Hematopoietic multipotent progenitor cell treated with erythropoietin and hydrocortisone succinate and interleukin-3 and kit ligand, for 8 days (in vitro differentiated cells): ENCODE measurements at regions not wholly inside any gene's neighbourhood (a gene's known extent, or its start where the extent isn't known, plus 50 kb on each side); places are given as distances from the start of the nearest gene placed in this dataset.
A peak's percentile ranks its signal among the peaks of the same experiment; 100 is the strongest.
"Not testable (repeated sequence)": the region's sequence is repeated elsewhere in the genome, so short reads cannot be mapped to it uniquely, and the experiment has no call there.

Experiments used
- DNase-seq: peaks from one replicate; pipeline ENCODE4 v3.0.0-alpha.2; 2015

- no peak for DNase-seq
These were observed 200.3 kb upstream of the SLC39A10 start for GRCh38 chr2:195456771-195457170.

GRCh38 chr2:195451160-195451559 is 205.9 kb upstream of the SLC39A10 start:
- no peak for DNase-seq

GRCh38 chr2:195450552-195451113 is 206.4 kb upstream of the SLC39A10 start:
- no peak for DNase-seq

GRCh38 chr2:195447323-195447975 is 209.6 kb upstream of the SLC39A10 start:
- DNase-seq, result no peak

GRCh38 chr2:195445639-195446038 is 211.4 kb upstream of the SLC39A10 start:
- DNase-seq, result no peak

GRCh38 chr2:195443926-195444325 is 213.1 kb upstream of the SLC39A10 start:
- DNase-seq, result no peak

- no peak for DNase-seq
These were observed 214.4 kb upstream of the SLC39A10 start for GRCh38 chr2:195442458-195443175.

GRCh38 chr2:195438692-195439091 is 218.3 kb upstream of the SLC39A10 start:
- no peak for DNase-seq

- no peak for DNase-seq
These were observed 219.5 kb upstream of the SLC39A10 start for GRCh38 chr2:195437521-195437920.

GRCh38 chr2:195434346-195434745 is 222.7 kb upstream of the SLC39A10 start:
- no peak for DNase-seq

- not testable (repeated sequence) for DNase-seq
These were observed 223.3 kb upstream of the SLC39A10 start for GRCh38 chr2:195433729-195434128.

- no peak for DNase-seq
These were observed 228.4 kb upstream of the SLC39A10 start for GRCh38 chr2:195428673-195429072.

GRCh38 chr2:195425328-195425727 is 231.7 kb upstream of the SLC39A10 start:
- no peak for DNase-seq

GRCh38 chr2:195419033-195419432 is 238.0 kb upstream of the SLC39A10 start:
- DNase-seq, result no peak

- no peak for DNase-seq
These were observed 242.4 kb upstream of the SLC39A10 start for GRCh38 chr2:195414537-195415100.

- DNase-seq, result no peak
These were observed 243.1 kb upstream of the SLC39A10 start for GRCh38 chr2:195413944-195414343.

GRCh38 chr2:195413422-195413821 is 243.6 kb upstream of the SLC39A10 start:
- DNase-seq, result no peak

GRCh38 chr2:195411219-195411687 is 245.8 kb upstream of the SLC39A10 start:
- DNase-seq, result no peak

- no peak for DNase-seq
These were observed 246.9 kb upstream of the SLC39A10 start for GRCh38 chr2:195410074-195410671.

- no peak for DNase-seq
These were observed 248.2 kb upstream of the SLC39A10 start for GRCh38 chr2:195408811-195409210.

GRCh38 chr2:195408196-195408595 is 248.8 kb upstream of the SLC39A10 start:
- DNase-seq, result no peak

- DNase-seq, result no peak
These were observed 249.2 kb upstream of the SLC39A10 start for GRCh38 chr2:195407783-195408182.

- peak; percentile 49 for DNase-seq
These were observed 250.0 kb upstream of the SLC39A10 start for GRCh38 chr2:195406886-195407603.
